PC-9 (cell line): ENCODE measurements at regions not wholly inside any gene's neighbourhood (a gene's known extent, or its start where the extent isn't known, plus 50 kb on each side); places are given as distances from the start of the nearest gene placed in this dataset.

Experiments
- BruUV-seq: library from RNA; stranded (reverse); fragments of 400-500 nt; replicated peaks from 2 replicates; lab custom pipeline; 2021; lab: Mats Ljungman, UMichigan
- CTCF ChIA-PET: fragments of 300-600 bp; sonication (Branson Sonifier 250); formaldehyde crosslinking; loops from one replicate; lab custom pipeline; 2022; ENCODE audit warnings: antibody characterized with exemption; lab: Charles Lee
- POLR2A ChIA-PET: fragments of 300-600 bp; sonication (Branson Sonifier 250); formaldehyde crosslinking; loops from one replicate; lab custom pipeline; 2022; ENCODE audit warnings: antibody characterized with exemption; ENCODE audit not compliant: unreplicated experiment; lab: Charles Lee
- DNase-seq, 2 experiments: peaks; one replicate each; pipeline versions ENCODE4 v3.0.0 to v3.0.0-alpha.2; 2015 to 2022; ENCODE audit warnings: mixed read lengths in 1 of 2
- H2AFZ ChIP-seq: fragments of 200-600 bp; sonication (generic); 2 replicates; pipeline ENCODE4 v1.8.1; 2017; ENCODE audit warnings: antibody characterized with exemption
- H3F3A ChIP-seq: fragments of 200-600 bp; sonication (generic); 2 replicates; pipeline ENCODE4 v1.8.1; 2017; ENCODE audit warnings: antibody characterized with exemption, mild to moderate bottlenecking, low read depth; ENCODE audit not compliant: insufficient read depth
- H3K27ac ChIP-seq: fragments of 200-600 bp; sonication (generic); 2 replicates; pipeline ENCODE4 v1.6.1; 2016; ENCODE audit warnings: mixed run types
- H3K27me3 ChIP-seq: fragments of 200-600 bp; sonication (generic); 2 replicates; pipeline ENCODE4 v1.6.1; 2016; ENCODE audit warnings: low read depth, mixed run types; ENCODE audit not compliant: insufficient read depth
- H3K36me3 ChIP-seq: fragments of 200-600 bp; sonication (generic); 2 replicates; pipeline ENCODE4 v1.6.1; 2016; ENCODE audit warnings: low read depth, mixed run types
- H3K4me1 ChIP-seq: fragments of 200-600 bp; sonication (generic); replicated peaks from 2 replicates; pipeline ENCODE4 v1.6.1; 2016; ENCODE audit warnings: mixed run types; ENCODE audit not compliant: insufficient read depth
- H3K4me2 ChIP-seq: fragments of 200-600 bp; sonication (generic); 2 replicates; pipeline ENCODE4 v1.6.1; 2017; ENCODE audit warnings: mixed run types
- H3K4me3 ChIP-seq: fragments of 200-600 bp; sonication (generic); 2 replicates; pipeline ENCODE4 v1.6.1; 2016; ENCODE audit warnings: mixed run types
- H3K79me2 ChIP-seq: fragments of 200-600 bp; sonication (generic); 2 replicates; pipeline ENCODE4 v1.6.1; 2017; ENCODE audit warnings: low read depth, mixed run types
- H3K9me2 ChIP-seq: fragments of 200-600 bp; sonication (generic); 2 replicates; pipeline ENCODE4 v1.8.1; 2017; ENCODE audit warnings: mild to moderate bottlenecking; ENCODE audit not compliant: insufficient read depth
- H3K9me3 ChIP-seq: fragments of 200-600 bp; sonication (generic); 2 replicates; pipeline ENCODE4 v1.8.1; 2016; ENCODE audit warnings: low read depth; ENCODE audit not compliant: insufficient read depth
- H4K20me1 ChIP-seq: fragments of 200-600 bp; sonication (generic); 2 replicates; pipeline ENCODE4 v1.8.1; 2017; ENCODE audit not compliant: insufficient read depth
- EZH2 ChIP-seq: fragments of 200-600 bp; sonication (generic); IDR thresholded peaks from 2 replicates; pipeline ENCODE4 v1.8.0; 2017; ENCODE audit warnings: antibody characterized with exemption, low read depth
- intact Hi-C: fragments of 100-400 bp; cut with micrococcal nuclease; formaldehyde crosslinking; loops from one replicate; pipeline ENCODE4 v1.10.0; 2022; ENCODE audit not compliant: unreplicated experiment
- TF ChIP-seq, protein P1 (sequence below): fragments of 200-600 bp; sonication (generic); conservative IDR thresholded peaks from 2 replicates; pipeline ENCODE4 v1.6.1; 2017; ENCODE audit warnings: mixed run types, antibody characterized with exemption, mild to moderate bottlenecking, moderate library complexity

DNA sequence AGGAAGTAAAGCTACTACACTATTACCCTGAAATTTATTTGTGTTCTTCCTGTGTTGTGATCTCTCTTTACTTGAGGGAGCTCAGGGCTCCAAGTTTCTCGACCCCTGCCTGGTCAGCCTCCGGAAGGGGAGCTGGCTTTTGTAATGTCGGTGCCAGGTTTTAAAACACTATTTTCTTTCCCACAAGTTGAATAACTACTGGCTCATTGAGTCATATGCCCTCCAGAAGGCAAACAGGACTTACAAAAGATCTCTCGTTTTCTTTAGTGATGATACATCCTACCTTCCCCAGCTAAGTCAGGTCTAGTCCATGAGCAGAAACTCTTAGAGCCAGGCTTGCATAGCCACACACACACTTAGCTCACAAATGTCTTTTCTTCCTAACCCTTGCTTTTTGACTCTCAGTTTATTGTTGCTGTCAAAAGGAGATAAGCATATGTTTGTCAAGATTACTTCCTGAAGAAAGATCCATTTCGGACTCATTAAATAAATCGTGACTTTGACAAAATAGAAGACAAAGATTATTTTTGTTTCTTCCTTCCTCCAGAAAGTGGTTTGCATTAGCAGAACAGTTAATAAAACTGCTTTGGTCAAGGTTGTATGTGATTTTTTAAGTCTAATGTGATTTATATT lies 209.8 kb upstream of the FLRT2 start:
- no peaks in the 10 kb centered on the region for H3K9me2 ChIP-seq
- no peaks in the 10 kb centered on the region for H3K36me3 ChIP-seq
- no peak overlapping the region for H3K27ac ChIP-seq
- H3K4me1 ChIP-seq: no peaks in the 10 kb centered on the region
- no peak overlapping the region for H3K4me3 ChIP-seq
- H4K20me1 ChIP-seq: no peaks in the 10 kb centered on the region
- ChIA-PET CTCF (no interaction called here), POLR2A (no interaction called here)
- H2AFZ ChIP-seq: no peak overlapping the region
- no peaks in the 10 kb centered on the region for H3K79me2 ChIP-seq
- TF ChIP-seq, protein P1, sequence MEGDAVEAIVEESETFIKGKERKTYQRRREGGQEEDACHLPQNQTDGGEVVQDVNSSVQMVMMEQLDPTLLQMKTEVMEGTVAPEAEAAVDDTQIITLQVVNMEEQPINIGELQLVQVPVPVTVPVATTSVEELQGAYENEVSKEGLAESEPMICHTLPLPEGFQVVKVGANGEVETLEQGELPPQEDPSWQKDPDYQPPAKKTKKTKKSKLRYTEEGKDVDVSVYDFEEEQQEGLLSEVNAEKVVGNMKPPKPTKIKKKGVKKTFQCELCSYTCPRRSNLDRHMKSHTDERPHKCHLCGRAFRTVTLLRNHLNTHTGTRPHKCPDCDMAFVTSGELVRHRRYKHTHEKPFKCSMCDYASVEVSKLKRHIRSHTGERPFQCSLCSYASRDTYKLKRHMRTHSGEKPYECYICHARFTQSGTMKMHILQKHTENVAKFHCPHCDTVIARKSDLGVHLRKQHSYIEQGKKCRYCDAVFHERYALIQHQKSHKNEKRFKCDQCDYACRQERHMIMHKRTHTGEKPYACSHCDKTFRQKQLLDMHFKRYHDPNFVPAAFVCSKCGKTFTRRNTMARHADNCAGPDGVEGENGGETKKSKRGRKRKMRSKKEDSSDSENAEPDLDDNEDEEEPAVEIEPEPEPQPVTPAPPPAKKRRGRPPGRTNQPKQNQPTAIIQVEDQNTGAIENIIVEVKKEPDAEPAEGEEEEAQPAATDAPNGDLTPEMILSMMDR: no peak
- no peak for TF ChIP-seq EZH2
- DNase-seq: no peak
- H3F3A ChIP-seq: no peaks in the 10 kb centered on the region
- intact Hi-C loops: no loop called here
- BruUV-seq: no TSS peak
- H3K4me2 ChIP-seq: no peak overlapping the region
- no peaks in the 10 kb centered on the region for H3K9me3 ChIP-seq
- no peaks in the 10 kb centered on the region for H3K27me3 ChIP-seq

DNA sequence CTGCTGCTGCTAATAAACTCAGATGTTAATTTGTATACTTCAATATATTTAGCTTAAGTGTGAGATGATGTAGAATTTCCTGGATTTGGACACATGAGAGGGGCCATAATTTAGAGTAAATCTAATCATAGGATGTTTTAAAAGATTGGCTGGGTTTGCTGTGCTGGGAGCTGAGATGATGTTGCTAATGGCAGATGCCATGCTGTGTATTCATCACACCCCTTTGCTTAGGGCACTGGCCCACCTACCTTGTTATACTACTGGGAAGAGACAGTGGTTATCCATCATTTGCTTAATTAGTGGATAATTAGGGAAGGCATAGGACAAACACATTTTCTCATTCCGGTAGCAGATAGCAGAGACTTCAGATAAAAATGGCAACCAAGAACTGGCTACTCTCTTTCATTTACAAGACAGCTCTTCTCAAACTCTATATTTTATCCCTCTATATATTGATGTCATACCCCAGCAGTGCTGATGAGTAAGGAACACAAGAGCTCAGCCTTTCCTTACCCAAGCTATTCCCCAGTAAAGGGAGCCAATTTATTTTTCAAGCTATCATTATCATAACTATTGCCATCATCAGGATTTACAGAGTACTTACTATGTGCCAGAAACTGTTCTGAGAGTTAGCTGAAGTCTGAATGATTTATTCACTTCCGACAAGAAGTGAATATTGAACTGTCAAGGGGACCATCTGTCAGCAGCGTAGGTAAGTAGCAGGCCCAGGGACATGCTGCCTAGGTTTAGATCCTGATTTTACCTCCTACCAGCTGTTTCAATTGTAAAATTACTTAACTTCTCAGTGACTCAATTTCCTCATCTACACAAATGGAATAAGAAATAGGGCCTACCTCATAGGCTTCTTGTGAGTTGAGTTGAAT lies 204.6 kb upstream of the FLRT2 start:
- TF ChIP-seq EZH2: no peak
- TF ChIP-seq, protein P1: no peak
- H3K36me3 ChIP-seq: no peaks in the 10 kb centered on the region
- H3K79me2 ChIP-seq: no peaks in the 10 kb centered on the region
- no peaks in the 10 kb centered on the region for H3K4me1 ChIP-seq
- no peak for DNase-seq
- H3F3A ChIP-seq: no peaks in the 10 kb centered on the region
- H3K27me3 ChIP-seq: no peaks in the 10 kb centered on the region
- no TSS peak for BruUV-seq
- intact Hi-C loops: no loop called here
- H3K9me3 ChIP-seq: no peaks in the 10 kb centered on the region
- no peak overlapping the region for H3K4me3 ChIP-seq
- no peak overlapping the region for H3K4me2 ChIP-seq
- H3K27ac ChIP-seq: no peak overlapping the region
- H4K20me1 ChIP-seq: no peaks in the 10 kb centered on the region
- POLR2A ChIA-PET: no interaction called here
- H3K9me2 ChIP-seq: no peaks in the 10 kb centered on the region
- H2AFZ ChIP-seq: no peak overlapping the region
- CTCF ChIA-PET: no interaction called here

DNA sequence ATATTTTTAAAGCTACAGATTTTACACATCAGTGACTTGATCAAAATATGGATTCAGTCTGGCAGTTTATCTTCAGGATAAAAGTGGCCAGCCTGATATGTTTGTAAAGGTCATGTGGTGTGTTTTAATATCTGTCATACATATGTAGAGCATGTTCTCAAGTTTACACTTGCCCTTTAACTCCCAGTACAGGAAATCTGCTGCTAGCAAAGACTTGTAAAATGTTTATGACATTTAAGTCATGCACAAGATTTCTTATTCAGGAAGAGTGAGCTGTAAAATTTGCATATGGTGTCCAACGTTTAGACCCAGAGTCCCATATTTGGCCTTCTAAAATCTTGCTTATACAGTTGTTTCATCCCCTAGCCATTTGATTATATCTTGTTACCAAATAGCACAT lies 197.5 kb upstream of the FLRT2 start:
- TF ChIP-seq EZH2: no peak
- TF ChIP-seq, protein P1: no peak
- no peak for DNase-seq
- no peak overlapping the region for H3K4me3 ChIP-seq

More for the DNA sequence above, 197.5 kb upstream of the FLRT2 start:
- no peaks in the 10 kb centered on the region for H3K27me3 ChIP-seq
- H3K27ac ChIP-seq: no peak overlapping the region
- H3K4me2 ChIP-seq: no peak overlapping the region
- H3K9me2 ChIP-seq: no peaks in the 10 kb centered on the region
- no peaks in the 10 kb centered on the region for H3K9me3 ChIP-seq
- no peaks in the 10 kb centered on the region for H3K79me2 ChIP-seq
- BruUV-seq: no TSS peak
- ChIA-PET CTCF (no interaction called here), POLR2A (no interaction called here)
- no peaks in the 10 kb centered on the region for H4K20me1 ChIP-seq
- no peaks in the 10 kb centered on the region for H3F3A ChIP-seq
- H3K36me3 ChIP-seq: no peaks in the 10 kb centered on the region
- intact Hi-C loops: no loop called here
- no peaks in the 10 kb centered on the region for H3K4me1 ChIP-seq
- H2AFZ ChIP-seq: no peak overlapping the region
